NCI-H1436 treated with DMSO at 0.1 percent for 48 hours (cell line): ENCODE measurements at regions not wholly inside any gene's neighbourhood (a gene's known extent, or its start where the extent isn't known, plus 50 kb on each side); places are given as distances from the start of the nearest gene placed in this dataset.

Experiments used
- DNase-seq: peaks from one replicate; lab custom pipeline; 2025; lab: John Stamatoyannopoulos, UW

DNA sequence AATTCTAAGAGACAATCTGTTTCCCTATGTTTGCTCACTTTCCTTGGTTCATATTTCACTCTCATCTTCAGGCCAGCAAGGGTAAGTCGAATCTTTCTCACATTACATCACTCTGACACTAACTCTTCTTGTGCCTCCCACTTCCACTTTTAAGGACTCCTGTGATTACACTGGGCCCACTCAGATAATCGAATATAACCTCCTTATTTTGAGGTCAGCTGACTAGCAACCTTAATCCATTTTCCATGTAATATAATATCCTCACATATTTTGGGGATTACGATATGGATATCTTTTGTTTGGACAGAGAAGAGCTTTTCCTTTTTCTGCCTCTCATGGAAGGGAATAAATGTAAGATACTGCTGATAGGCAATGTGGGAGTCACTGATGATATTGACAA is 2015.7 kb upstream of the LRRTM1 start:
- DNase-seq, result no peak

DNA sequence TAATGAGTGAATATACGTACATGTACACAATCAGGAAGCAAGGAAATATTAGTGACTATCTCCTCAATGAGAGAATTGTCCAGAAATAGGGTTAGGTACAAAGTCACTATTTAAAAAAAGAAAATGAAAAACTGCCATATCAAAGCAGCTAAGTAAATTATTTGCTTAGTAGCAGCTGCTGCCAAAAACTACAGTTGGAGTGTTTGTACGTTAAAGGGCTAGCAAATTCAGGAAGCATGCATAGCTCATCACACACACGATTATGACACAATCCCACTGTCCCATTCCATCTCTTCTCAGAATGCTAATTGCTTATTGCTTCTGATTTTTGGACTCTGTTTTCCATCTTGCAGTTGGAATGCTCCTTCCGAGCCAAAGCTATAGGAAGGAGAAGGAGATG is 2012.5 kb upstream of the LRRTM1 start:
- no peak for DNase-seq

DNA sequence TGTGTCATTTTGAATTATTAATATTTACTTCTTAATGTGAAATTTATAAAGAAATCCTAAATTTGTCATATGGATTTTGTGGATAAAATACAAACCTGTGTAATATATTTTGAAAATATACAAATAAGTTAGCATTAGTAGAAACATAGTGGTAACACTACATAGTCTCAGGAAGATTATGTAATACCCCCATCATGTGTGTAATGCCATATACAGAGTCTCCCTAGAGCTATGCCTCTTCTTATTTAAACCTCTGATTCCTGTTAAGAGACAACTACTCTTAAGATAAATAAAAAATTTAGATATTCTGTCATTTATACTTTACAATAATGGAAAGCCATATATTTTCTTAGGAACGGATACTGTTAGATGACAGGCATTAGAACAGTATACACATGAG is 2012.0 kb upstream of the LRRTM1 start:
- no peak for DNase-seq

DNA sequence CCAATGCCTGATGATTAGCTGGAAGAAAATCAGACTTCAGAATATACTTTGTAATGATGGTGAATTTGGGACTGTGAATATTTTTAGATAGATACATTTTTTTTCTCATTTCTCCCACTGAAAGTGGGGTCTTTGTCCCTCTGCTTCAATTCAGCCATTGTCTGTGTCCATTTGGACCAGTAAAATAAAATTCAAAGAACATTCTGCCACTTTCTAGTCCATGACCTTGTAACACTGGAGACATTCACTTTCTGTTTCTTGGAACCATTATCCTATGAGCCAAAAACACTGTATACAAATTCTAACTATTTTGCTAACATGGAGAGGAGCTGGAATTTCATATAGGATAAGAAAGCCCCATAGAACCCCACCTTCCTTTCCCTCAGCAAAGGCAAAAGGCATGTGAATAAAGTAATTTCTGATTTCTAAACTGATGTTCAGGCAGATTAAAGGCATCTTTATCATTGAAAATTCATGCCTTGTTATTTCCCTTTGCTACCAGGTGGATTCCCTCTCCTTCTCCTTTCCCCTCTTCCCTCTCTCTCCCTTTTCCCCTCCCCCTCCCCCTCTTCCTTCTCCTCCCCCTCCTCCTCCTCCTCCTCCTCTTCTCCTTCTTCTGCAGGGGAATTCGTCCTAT is 2010.4 kb upstream of the LRRTM1 start:
- no peak for DNase-seq

DNA sequence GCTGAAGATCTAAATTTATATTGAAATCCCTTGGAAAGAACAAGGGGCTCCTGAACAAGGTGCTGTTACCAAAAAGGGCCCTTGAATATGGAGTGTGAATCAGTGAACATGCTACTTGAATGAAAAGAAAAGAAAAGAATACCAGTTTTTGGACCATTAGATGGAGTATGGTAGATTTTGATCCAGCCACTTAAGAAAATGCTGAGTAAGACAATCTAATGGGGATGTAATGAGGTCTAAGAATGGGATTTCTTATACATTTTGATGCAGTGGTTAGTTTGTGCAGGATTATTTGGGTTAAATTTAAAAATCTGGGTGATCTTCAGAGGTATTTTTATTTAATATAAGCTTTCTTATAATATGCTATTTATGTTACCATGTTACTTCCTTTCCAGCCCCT is 2003.0 kb upstream of the LRRTM1 start:
- DNase-seq, result no peak

DNA sequence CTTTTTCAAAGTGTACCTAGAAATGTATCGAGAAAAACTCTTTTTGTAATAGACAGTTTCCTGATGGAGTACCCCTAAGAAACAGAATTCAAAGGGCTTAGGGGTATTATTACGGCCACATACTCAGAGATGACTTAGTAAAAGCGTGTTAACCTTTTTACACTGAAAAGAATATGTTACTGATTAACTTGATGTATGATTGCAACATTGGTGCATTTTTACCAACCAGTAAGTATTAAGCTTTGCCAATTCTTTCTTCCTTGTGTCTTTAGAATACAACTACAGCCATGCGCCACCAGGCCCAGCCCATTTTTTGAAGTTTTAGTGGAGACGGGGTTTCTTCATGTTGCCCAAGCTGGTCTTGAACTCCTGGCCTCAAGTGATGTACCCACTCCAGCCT is 1997.0 kb upstream of the LRRTM1 start:
- DNase-seq, result no peak

DNA sequence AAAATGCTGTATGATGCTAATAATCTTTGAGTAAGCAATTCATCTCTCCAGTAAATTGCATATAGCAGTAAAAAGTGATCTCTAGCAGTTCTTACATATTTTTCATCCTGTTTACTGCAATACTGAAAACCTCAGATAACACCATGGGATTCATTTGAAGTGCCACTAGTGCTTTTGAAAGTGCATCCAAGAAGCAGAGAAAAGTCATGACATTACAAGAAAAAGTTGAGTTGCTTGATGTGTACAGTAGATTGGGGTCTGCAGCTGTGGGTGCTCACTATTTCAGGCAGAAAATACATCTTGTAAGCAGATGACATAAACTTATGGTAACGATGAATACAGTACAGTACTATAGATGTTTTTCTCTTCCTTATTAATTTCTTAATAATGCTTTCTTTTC is 1984.9 kb upstream of the LRRTM1 start:
- no peak for DNase-seq

DNA sequence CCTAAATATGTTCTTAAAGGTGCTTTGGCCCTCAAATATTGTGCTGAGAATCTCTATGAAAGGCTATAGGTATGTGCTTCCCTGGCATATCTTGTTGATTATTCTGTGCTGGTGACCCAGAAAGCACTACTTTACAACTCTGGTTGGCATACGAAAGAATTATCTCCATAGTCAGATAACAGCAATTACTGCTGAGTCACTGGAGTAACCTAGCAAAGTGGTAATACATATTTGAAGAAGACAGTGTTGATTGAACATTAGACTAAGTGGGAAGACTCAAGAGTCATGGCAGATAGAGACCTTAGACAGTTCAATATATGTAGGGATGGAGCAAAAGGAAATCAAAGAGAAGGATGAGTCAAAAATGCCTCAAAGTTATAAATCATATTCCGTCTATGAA is 1978.5 kb upstream of the LRRTM1 start:
- DNase-seq, result no peak

DNA sequence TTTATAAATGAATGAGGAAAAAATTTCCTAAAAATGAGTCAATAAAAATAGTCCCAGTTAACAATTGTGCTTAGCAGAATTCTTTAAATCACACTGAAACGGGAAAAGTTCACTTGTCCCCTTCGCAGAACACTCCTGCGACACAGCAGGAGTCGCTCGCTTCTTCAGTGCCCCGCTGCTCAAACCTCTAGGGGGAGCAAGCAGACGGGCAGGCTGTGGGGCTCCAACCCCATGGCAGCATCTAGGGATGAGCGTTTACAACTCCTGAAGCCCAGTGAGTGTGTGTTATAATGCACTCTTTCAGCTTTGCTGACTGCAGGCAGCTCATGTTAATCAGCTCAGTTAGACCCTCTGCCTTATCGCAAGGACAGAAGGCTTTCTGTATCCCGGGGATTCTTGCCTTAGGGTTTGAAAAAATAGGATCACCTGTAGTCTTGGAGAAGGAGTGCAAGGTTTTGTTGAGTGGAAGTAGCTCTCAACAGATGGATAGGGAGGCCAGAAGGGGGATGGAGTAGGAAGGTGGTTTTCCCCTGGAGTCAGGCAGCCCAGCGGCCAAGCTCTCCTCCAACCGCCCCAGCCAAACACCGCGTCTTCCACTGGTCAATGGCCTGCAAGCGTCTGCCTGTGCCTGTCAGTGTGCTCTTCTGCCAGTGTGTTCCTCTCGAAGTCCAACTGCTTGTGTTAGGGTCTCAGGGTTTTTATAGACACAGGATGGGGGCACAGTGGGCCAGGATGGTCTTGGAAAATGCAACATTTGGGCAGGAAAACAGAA is 1977.7 kb upstream of the LRRTM1 start:
- no peak for DNase-seq

DNA sequence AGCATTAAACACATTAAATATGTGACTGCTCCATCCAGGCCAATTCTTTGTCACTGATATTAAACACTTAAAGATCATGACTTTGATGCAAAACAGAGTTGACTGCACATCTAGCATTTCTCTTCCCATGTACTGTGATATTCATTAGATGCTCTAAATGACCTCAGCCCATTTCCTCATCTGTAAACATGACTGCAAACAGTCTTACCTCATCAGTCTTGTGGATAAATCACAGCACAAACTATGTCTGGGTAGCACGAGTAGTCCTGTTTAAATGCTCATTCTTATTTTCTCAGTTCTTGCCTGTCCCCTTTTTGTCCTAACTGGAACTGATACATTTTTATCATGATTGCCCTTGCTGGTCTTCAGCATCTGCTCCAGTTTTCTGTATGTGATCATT is 1974.8 kb upstream of the LRRTM1 start:
- DNase-seq, result no peak

DNA sequence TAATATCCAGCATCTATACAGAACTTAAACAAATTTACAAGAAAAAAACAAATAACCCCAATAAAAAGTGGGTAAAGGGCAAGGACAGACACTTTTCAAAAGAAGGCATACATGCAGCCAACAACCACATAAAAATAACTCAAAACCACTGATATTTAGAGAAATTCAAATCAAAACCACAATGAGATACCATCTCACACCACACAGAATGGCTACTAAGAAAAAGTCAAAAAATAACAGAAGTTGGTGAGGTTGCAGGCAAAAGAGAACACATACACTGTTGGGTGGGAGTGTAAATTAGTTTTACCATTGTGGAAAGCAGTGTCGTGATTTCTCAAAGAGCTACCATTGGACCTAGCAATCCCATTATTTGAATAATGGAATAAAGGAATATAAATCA is 1973.9 kb upstream of the LRRTM1 start:
- DNase-seq, result no peak

DNA sequence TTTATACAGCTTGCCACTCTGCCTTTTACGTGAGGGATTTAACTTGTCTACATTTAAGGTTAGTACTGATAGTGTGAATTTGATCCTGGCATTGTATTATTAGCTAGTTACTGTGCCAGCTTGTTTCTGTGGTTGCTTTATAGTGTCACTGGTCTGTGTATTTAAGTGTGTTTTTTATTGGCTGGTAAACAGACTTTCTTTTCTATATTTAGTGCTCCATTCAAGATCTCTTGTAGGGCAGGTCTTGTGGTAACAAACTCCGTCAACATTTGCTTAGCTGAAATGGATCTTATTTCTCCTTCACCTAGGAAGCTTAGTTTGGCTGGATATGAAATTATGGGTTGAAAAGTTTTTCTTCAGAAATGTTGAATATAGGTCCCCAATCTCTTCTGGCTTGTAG is 1971.0 kb upstream of the LRRTM1 start:
- DNase-seq, result no peak

DNA sequence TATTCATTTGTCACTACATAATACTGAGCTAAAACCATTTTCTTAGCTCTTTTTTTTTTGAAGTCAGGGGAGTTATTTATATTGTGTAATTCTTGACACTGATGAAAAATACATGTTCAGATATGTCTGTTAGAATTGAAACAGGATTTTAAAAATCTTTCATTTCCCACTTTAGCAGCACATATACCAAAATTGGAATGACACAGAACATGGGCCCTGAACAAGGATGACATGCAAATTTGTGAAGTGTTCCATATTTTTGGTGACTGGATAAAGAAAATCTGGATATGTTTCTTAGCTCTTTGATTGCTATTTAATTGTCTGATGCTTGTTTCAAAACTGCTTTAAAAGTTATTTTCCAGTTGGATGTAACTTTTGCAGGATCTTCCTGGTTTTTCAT is 1963.9 kb upstream of the LRRTM1 start:
- no peak for DNase-seq

DNA sequence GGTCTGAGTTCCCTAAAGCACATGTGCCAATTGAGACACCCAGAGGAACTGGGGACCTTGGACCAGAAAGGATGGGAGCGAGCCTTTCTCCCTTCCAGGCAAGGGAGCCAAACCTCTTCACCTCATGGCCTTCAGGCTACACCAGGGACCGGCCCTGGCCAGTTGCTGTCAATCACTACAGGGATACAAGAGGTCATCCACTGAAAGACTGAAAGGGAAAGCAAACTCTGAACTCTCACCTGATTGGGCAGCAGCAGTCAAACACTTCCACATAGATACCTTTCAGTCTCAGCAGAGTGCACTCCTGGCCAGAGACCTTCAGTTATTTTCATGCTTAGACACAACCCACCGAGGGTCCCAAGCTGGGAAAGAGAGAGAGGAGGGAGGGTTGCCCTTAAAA is 1956.0 kb upstream of the LRRTM1 start:
- no peak for DNase-seq

DNA sequence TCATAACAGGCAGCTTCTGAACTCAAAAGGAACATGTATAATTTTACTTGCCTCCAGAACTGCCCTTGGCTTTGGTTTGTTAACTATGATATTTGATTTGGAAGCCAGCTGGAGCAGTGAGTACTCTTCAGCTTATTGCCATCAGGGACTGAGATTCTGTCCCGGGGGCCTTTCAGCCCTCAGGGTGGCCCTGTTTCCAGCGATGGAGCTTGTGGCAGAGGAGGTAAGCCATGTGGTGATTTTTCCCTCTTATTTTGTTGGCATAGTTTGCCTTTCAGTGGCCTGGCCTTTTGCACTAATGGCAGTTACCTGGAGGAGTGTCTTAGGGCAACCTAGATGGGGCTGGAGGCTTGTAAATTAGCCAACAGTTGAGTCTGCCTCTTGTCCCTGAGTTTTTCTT is 1955.0 kb upstream of the LRRTM1 start:
- DNase-seq, result no peak

DNA sequence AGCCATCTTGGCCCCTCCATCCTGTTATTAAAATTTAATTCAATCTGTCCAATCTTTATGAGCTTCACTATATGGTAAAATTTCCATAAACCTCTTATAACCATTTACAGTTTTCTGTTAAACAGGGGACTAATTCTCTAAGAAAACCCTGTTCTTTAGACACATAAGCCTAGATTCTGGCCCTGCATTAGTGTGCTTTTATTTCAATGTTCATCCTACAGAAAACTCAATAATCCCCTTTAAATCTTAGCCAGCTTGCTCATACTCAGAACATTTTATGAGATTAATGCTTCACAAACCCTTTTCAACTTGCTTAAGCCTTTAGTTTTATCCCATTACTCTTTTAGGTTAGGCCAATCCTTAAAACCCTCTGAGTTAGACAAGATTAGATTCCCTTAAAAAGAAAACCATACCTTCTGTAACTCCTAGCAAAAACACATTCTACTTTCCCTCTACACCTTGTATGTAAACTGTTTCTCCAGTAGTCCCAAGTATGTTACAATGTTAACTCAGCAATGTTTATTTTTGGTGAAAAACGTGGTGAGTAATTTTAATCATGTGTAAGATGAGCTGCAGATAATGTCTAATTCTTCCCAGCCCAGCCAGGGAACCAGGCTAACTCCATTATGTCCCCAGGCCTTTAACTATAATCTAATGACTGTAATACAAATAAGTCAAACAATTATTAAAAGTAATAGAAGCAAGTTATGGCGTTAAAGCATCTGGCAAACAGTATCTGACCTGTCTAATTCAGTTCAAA is 1953.4 kb upstream of the LRRTM1 start:
- no peak for DNase-seq

DNA sequence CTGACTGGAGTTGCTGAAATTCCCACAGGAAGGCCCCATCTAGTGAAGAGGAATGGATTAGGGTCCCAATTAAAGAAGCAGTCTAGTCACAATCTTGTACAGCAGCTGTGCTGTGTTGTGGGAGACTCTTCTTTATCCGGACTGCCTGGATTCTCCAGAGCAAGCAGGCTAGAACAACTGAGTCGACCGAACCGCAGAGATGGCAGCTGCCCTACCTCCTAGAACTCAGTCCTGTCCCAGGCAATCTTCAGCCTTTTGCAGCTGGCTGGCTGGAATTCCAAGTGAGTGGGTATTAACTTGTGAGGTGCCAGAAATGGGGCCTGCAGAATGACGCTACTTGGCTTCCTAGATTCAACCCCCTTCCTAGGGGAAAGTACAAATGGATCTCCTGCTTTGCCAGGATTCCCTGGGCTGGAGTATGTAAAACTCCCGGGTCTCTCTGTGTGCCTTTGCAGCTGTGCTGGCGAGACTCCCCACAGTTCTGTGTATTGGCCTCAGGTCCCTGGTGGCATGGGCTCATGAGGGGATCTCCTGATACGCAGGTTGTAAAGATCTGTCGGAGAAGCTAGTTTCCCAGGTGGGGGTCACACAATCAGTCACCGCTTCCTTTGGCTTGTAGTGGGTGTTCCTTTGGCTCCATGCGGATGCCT is 1952.6 kb upstream of the LRRTM1 start:
- DNase-seq, result no peak

DNA sequence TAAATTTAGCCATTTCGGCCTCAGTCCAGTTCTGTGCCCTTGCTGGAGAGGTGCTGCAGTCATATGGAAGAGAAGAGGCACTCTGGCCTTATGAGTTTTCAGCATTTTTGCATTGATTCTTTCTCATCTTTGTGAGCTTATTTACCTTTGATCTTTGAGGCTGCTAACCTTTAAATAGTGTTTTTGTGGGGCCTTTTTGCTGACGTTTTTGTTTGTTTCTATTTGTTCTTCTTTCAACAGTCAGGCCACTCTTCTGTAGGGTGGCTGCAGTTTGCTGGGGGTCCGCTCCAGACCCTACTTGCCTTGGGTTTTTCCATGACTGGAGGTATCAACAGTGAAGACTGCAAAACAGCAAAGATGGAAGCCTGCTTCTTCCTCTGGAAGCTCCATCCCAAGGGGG is 1951.7 kb upstream of the LRRTM1 start:
- DNase-seq, result no peak

DNA sequence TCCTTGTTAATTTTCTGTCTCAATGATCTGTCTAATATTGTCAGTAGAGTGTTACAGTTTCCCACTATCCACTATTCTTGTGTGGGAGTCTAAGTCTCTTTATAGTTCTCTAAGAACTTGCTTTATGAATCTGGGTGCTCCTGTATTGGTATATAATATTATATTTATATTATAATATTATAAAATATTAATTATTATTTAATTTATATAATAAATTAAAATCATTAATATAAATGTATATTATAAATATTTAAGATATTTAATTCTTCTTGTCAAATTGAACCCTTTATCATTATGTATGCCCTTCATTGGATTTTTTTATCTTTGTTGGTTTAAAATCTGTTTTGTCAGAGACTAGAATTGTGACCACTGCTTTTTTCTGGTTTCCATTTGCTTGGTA is 1950.2 kb upstream of the LRRTM1 start:
- no peak for DNase-seq

DNA sequence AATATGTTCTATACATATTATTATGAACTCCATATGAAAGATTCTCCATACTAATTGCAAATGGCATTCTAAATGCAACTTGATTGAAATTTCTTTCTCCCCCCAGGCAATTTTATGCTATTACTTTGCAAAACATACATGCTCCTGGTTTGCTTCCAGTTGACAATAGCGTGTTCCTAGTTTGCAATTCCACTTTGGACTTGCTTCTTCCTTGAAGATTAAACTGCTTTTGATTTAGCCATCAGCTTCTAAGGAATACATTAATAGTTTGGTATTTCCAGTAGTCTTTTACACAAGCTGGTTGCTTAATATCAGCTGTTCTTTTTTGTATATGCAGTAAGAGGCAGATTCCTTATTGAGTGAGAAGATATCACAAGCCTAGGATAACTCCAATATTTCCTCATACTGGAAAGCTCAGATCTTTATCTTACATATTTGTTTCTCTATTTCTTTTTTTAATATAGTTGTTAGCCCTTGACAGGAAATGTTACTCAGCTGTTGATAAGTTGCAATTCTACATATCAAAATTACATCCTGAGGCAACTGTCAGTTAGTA is 1941.7 kb upstream of the LRRTM1 start:
- no peak for DNase-seq

DNA sequence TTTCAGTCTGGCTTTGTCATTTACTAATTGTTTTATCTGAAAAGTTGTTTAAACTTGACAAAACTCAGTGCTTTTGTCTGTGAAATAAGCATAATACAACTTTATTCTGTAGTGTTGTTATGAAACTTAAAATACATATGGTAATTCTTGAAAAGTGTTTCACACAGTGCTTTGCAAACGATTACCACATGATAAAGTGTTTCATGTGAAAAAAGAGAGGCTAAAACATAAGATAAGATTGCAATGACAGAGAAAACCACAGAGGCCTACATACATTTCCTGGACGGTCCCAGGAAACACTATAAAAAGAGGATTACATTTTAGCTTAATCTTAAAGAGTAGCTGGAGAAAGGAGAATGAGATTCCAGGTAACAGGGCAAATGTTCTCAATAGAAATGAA is 1934.6 kb upstream of the LRRTM1 start:
- no peak for DNase-seq

DNA sequence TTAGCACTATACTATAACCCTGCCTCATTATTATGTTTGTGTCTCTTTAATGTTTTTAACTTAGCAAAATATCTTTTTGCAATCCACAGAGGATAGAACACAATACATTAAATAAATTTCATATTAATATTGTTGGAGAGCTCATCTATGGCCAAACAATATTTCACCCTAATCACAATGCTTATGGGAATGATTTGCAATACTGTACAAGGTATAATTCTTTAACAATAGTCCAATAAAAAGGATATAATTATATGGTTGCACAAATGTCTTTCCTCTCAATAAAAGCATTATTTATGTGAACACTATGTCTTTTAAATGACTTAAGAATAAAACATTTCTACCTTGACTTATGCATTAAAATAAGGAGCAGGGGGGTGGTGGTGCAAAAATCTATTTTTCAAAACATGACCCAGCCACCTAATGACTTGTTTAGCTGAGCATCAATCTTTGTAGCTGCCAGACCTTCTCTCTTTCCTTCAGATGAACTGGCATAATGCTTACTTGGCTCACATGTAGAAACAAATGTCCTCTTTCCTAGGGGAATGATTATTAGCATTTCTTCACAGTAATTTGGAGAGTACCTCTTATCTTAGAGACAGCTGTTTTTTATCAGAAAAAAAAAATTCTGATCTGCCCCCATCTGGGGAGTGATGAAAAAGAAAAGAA is 1933.6 kb upstream of the LRRTM1 start:
- no peak for DNase-seq
